Left ventricle myocardium inferior (tissue), 1 donor: ENCODE measurements at regions not wholly inside any gene's neighbourhood (a gene's known extent, or its start where the extent isn't known, plus 50 kb on each side); places are given as distances from the start of the nearest gene placed in this dataset.
"Not testable (repeated sequence)": the region's sequence is repeated elsewhere in the genome, so short reads cannot be mapped to it uniquely, and the experiment has no call there.

Experiments used
- DNase-seq: peaks from one replicate; pipeline ENCODE4 v3.0.0-alpha.2; 2020
- H3K27ac ChIP-seq: fragments of 200-600 bp; replicated peaks from 2 replicates; pipeline ENCODE4 v1.8.0; 2021
- H3K27me3 ChIP-seq: fragments of 200-600 bp; 2 replicates; pipeline ENCODE4 v1.8.0; 2021; ENCODE audit warnings: low read depth
- H3K36me3 ChIP-seq: fragments of 200-600 bp; 2 replicates; pipeline ENCODE4 v1.8.0; 2021
- H3K4me1 ChIP-seq: fragments of 200-600 bp; 2 replicates; pipeline ENCODE4 v1.8.0; 2021
- H3K4me3 ChIP-seq: fragments of 200-600 bp; 2 replicates; pipeline ENCODE4 v1.8.0; 2021; ENCODE audit warnings: mild to moderate bottlenecking, moderate library complexity
- H3K9me3 ChIP-seq: fragments of 200-600 bp; replicated peaks from 2 replicates; pipeline ENCODE4 v1.8.0; 2021
- intact Hi-C: fragments of 100-400 bp; cut with micrococcal nuclease; formaldehyde crosslinking; loops from one replicate; pipeline ENCODE4 v1.11.0; 2022
- TF ChIP-seq, protein P1 (sequence below): fragments of 200-600 bp; IDR thresholded peaks from 2 replicates; pipeline ENCODE4 v1.8.0; 2021; ENCODE audit warnings: antibody characterized with exemption, mild to moderate bottlenecking, borderline replicate concordance
- donor health status: DM: no; HTN: yes; CAD: no; lungs with severe emphysema.

DNA sequence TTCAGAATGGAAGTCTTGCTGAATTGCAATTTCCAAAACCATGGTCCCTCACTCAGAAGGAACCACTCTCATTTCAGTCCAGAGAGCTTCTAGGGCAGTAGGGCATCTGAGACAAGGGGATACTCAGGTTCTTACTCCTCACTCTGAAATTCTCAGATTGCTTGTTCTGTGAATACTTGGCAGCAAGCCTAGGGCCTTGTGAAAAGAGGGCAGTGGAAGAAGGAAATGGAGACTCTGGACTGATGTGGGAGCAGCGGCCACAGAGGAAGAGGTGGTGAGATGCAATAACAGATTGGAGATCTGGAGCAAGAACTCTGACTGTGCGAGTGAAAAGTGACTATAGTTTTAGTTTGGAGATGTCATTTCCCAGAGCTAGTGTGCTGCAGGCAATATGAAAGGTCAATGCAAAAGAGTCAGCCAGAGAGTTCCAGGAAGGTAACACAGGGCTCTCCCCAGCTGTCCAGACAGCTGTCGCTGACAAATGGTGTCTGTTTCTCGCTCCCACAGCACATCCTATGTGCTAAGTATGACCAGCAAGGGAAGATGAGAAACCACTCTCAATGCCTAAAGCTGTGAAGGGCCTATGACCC is 291.6 kb upstream of the KIAA1217 start:
- Histone ChIP-seq H3K9me3 (no peaks in the 10 kb centered on the region), H3K4me1 (no peaks in the 10 kb centered on the region), H3K36me3 (no peaks in the 10 kb centered on the region), H3K27me3 (peaks cover 8% of the 10 kb centered on the region), H3K27ac (no peak overlapping the region), H3K4me3 (no peak overlapping the region)
- DNase-seq = no peak
- TF ChIP-seq, protein P1, sequence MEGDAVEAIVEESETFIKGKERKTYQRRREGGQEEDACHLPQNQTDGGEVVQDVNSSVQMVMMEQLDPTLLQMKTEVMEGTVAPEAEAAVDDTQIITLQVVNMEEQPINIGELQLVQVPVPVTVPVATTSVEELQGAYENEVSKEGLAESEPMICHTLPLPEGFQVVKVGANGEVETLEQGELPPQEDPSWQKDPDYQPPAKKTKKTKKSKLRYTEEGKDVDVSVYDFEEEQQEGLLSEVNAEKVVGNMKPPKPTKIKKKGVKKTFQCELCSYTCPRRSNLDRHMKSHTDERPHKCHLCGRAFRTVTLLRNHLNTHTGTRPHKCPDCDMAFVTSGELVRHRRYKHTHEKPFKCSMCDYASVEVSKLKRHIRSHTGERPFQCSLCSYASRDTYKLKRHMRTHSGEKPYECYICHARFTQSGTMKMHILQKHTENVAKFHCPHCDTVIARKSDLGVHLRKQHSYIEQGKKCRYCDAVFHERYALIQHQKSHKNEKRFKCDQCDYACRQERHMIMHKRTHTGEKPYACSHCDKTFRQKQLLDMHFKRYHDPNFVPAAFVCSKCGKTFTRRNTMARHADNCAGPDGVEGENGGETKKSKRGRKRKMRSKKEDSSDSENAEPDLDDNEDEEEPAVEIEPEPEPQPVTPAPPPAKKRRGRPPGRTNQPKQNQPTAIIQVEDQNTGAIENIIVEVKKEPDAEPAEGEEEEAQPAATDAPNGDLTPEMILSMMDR = no peak
- intact Hi-C loops = no loop called here

- Histone ChIP-seq H3K27me3 (peaks cover 8% of the 10 kb centered on the region), H3K4me3 (no peak overlapping the region), H3K4me1 (no peaks in the 10 kb centered on the region), H3K9me3 (no peaks in the 10 kb centered on the region), H3K36me3 (no peaks in the 10 kb centered on the region), H3K27ac (no peak overlapping the region)
- TF ChIP-seq, protein P1 = no peak
- intact Hi-C loops = no loop called here
- peak; percentile 15 for DNase-seq
These were observed 290.7 kb upstream of the KIAA1217 start for GRCh38 chr10:23918090-23918723.

- H3K27ac ChIP-seq = no peak overlapping the region
- H3K36me3 ChIP-seq = no peaks in the 10 kb centered on the region
- DNase-seq = no peak
- H3K9me3 ChIP-seq = no peaks in the 10 kb centered on the region
- TF ChIP-seq, protein P1 = no peak
- intact Hi-C loops = no loop called here
- no peaks in the 10 kb centered on the region for H3K4me1 ChIP-seq
- peaks cover 8% of the 10 kb centered on the region for H3K27me3 ChIP-seq
- no peak overlapping the region for H3K4me3 ChIP-seq
These were observed 290.1 kb upstream of the KIAA1217 start for GRCh38 chr10:23918839-23919238.

GRCh38 chr10:23927576-23928325 is 281.2 kb upstream of the KIAA1217 start:
- no peaks in the 10 kb centered on the region for H3K4me1 ChIP-seq

GRCh38 chr10:23934023-23934422 is 274.9 kb upstream of the KIAA1217 start:
- H3K4me1 ChIP-seq, intact Hi-C loops, H3K9me3 ChIP-seq, H3K27ac ChIP-seq, H3K4me3 ChIP-seq, H3K27me3 ChIP-seq, H3K36me3 ChIP-seq, DNase-seq: not testable (repeated sequence)

More at GRCh38 chr10:23927576-23928325, 281.2 kb upstream of the KIAA1217 start:
- Histone ChIP-seq H3K36me3 (no peaks in the 10 kb centered on the region), H3K4me3 (no peak overlapping the region), H3K27me3 (no peaks in the 10 kb centered on the region), H3K9me3 (no peaks in the 10 kb centered on the region), H3K27ac (no peak overlapping the region)
- intact Hi-C loops = no loop called here
- DNase-seq = no peak
- TF ChIP-seq, protein P1 = no peak

DNA sequence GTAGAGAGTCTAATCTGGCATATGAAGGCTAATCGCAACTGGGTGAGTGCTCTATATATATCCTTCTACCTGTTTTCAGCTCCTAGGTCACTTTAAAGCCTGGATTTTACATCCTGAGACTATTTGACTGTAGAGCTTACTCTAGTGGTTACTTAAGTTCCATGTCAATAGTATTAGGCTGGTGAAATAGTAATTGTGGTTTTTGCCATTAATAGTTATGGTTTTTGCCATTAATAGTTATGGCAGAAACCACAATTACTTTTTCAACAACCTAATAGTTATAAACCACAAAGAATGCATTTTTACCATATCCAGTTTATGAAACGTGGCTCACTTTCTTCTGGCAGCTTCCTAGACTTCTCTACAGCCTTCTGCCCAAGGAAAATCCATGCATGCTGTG is 263.1 kb upstream of the KIAA1217 start:
- no peaks in the 10 kb centered on the region for H3K27me3 ChIP-seq
- no peaks in the 10 kb centered on the region for H3K4me1 ChIP-seq
- TF ChIP-seq, protein P1 = no peak
- no peaks in the 10 kb centered on the region for H3K36me3 ChIP-seq
- intact Hi-C loops = no loop called here
- no peak overlapping the region for H3K4me3 ChIP-seq
- no peak overlapping the region for H3K27ac ChIP-seq
- H3K9me3 ChIP-seq = no peaks in the 10 kb centered on the region
- DNase-seq = no peak
